Activated T-cell treated with anti-CD3 and anti-CD28 coated beads, Interleukin-2, amount 50 U/mL, for 48 hours (primary cell): ENCODE measurements at regions not wholly inside any gene's neighbourhood (a gene's known extent, or its start where the extent isn't known, plus 50 kb on each side); places are given as distances from the start of the nearest gene placed in this dataset.
"Not testable (repeated sequence)": the region's sequence is repeated elsewhere in the genome, so short reads cannot be mapped to it uniquely, and the experiment has no call there.

Experiments used
- DNase-seq, 2 experiments: peaks; one replicate each; pipeline ENCODE4 v3.0.0-alpha.2; 2020

GRCh38 chr18:1147730-1148129, 243.1 kb downstream of the ADCYAP1 start:
- no peak for DNase-seq

- DNase-seq, result no peak
These were observed 245.0 kb downstream of the ADCYAP1 start for GRCh38 chr18:1149709-1150108.

GRCh38 chr18:1150344-1150743, 245.7 kb downstream of the ADCYAP1 start:
- no peak for DNase-seq

- not testable (repeated sequence) for DNase-seq
These were observed 248.3 kb downstream of the ADCYAP1 start for GRCh38 chr18:1152958-1153357.

GRCh38 chr18:1173593-1173992, 268.9 kb downstream of the ADCYAP1 start:
- no peak for DNase-seq

GRCh38 chr18:1177232-1177631, 272.6 kb downstream of the ADCYAP1 start:
- no peak for DNase-seq

- no peak for DNase-seq
These were observed 286.7 kb downstream of the ADCYAP1 start for GRCh38 chr18:1191341-1191740.

GRCh38 chr18:1213126-1213525, 308.5 kb downstream of the ADCYAP1 start:
- no peak for DNase-seq

- DNase-seq, result no peak
These were observed 318.2 kb downstream of the ADCYAP1 start for GRCh38 chr18:1222880-1223279.

GRCh38 chr18:1227025-1227424, 322.4 kb downstream of the ADCYAP1 start:
- DNase-seq, result no peak

- DNase-seq, result no peak
These were observed 325.0 kb downstream of the ADCYAP1 start for GRCh38 chr18:1229634-1230033.

- DNase-seq, result no peak
These were observed 328.2 kb downstream of the ADCYAP1 start for GRCh38 chr18:1232867-1233266.

- DNase-seq, result no peak
These were observed 336.0 kb downstream of the ADCYAP1 start for GRCh38 chr18:1240701-1241100.

GRCh38 chr18:1244397-1245122, 339.9 kb downstream of the ADCYAP1 start:
- no peak for DNase-seq

- DNase-seq, result no peak
These were observed 342.2 kb downstream of the ADCYAP1 start for GRCh38 chr18:1246827-1247226.

- DNase-seq, result no peak
These were observed 347.9 kb downstream of the ADCYAP1 start for GRCh38 chr18:1252534-1252933.

- DNase-seq, result no peak
These were observed 348.3 kb downstream of the ADCYAP1 start for GRCh38 chr18:1252936-1253335.

- DNase-seq, result no peak
These were observed 349.2 kb downstream of the ADCYAP1 start for GRCh38 chr18:1253827-1254226.

GRCh38 chr18:1261054-1261453, 356.4 kb downstream of the ADCYAP1 start:
- no peak for DNase-seq

GRCh38 chr18:1267021-1267420, 362.4 kb downstream of the ADCYAP1 start:
- no peak for DNase-seq

- no peak for DNase-seq
These were observed 365.4 kb downstream of the ADCYAP1 start for GRCh38 chr18:1270081-1270480.

GRCh38 chr18:1273469-1273868, 368.8 kb downstream of the ADCYAP1 start:
- no peak for DNase-seq

- DNase-seq, result no peak
These were observed 387.5 kb downstream of the ADCYAP1 start for GRCh38 chr18:1292167-1292566.

GRCh38 chr18:1294229-1294628, 389.6 kb downstream of the ADCYAP1 start:
- no peak for DNase-seq

- no peak for DNase-seq
These were observed 391.6 kb downstream of the ADCYAP1 start for GRCh38 chr18:1296237-1296636.
